ENCODE measurements at regions not wholly inside any gene's neighbourhood (a gene's known extent, or its start where the extent isn't known, plus 50 kb on each side); places are given as distances from the start of the nearest gene placed in this dataset.

GRCh38 chr6:37106982-37107491 is 62.9 kb upstream of the PIM1 start:
- no peak overlapping the region for H3K4me3 ChIP-seq (ENCODE audit: low read depth, low read length, poor library complexity, severe bottlenecking)
- H3K9ac ChIP-seq (ENCODE audit: low read length): no peak overlapping the region
- peaks cover 88% of the 10 kb centered on the region for H3K4me1 ChIP-seq (ENCODE audit: insufficient read depth, low read length, severe bottlenecking)
- H2AFZ ChIP-seq (ENCODE audit: low read length): no peak overlapping the region
- no peaks in the 10 kb centered on the region for H3K27me3 ChIP-seq (ENCODE audit: insufficient read depth, low read length)
- no peaks in the 10 kb centered on the region for H3K79me2 ChIP-seq (ENCODE audit: insufficient read depth, low read length)
- H4K20me1 ChIP-seq (ENCODE audit: insufficient read depth, low read length): no peaks in the 10 kb centered on the region
- H3K27ac ChIP-seq (ENCODE audit: low read depth, low read length, poor library complexity, severe bottlenecking): peak overlapping the region; percentile 99
- H3K36me3 ChIP-seq (ENCODE audit: insufficient read depth, low read length): no peaks in the 10 kb centered on the region
- no peak overlapping the region; the same call in 1 of the 2 replicates for H3K4me2 ChIP-seq (ENCODE audit: low read length)
- no peaks in the 10 kb centered on the region for H3K9me3 ChIP-seq (ENCODE audit: low read length)
- TF ChIP-seq EZH2 (IDR thresholded peaks at IDR 0.05; ENCODE audit: borderline replicate concordance, low read length): no peak
- TF ChIP-seq, protein P1, sequence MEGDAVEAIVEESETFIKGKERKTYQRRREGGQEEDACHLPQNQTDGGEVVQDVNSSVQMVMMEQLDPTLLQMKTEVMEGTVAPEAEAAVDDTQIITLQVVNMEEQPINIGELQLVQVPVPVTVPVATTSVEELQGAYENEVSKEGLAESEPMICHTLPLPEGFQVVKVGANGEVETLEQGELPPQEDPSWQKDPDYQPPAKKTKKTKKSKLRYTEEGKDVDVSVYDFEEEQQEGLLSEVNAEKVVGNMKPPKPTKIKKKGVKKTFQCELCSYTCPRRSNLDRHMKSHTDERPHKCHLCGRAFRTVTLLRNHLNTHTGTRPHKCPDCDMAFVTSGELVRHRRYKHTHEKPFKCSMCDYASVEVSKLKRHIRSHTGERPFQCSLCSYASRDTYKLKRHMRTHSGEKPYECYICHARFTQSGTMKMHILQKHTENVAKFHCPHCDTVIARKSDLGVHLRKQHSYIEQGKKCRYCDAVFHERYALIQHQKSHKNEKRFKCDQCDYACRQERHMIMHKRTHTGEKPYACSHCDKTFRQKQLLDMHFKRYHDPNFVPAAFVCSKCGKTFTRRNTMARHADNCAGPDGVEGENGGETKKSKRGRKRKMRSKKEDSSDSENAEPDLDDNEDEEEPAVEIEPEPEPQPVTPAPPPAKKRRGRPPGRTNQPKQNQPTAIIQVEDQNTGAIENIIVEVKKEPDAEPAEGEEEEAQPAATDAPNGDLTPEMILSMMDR (IDR thresholded peaks at IDR 0.05; ENCODE audit: low read length): no peak
- no peaks in the 10 kb centered on the region; the same call in 1 of the 2 replicates for H3F3A ChIP-seq (ENCODE audit: insufficient read depth, low read length)
- H3K9me2 ChIP-seq (ENCODE audit: low read depth, low read length): no peaks in the 10 kb centered on the region

DNA sequence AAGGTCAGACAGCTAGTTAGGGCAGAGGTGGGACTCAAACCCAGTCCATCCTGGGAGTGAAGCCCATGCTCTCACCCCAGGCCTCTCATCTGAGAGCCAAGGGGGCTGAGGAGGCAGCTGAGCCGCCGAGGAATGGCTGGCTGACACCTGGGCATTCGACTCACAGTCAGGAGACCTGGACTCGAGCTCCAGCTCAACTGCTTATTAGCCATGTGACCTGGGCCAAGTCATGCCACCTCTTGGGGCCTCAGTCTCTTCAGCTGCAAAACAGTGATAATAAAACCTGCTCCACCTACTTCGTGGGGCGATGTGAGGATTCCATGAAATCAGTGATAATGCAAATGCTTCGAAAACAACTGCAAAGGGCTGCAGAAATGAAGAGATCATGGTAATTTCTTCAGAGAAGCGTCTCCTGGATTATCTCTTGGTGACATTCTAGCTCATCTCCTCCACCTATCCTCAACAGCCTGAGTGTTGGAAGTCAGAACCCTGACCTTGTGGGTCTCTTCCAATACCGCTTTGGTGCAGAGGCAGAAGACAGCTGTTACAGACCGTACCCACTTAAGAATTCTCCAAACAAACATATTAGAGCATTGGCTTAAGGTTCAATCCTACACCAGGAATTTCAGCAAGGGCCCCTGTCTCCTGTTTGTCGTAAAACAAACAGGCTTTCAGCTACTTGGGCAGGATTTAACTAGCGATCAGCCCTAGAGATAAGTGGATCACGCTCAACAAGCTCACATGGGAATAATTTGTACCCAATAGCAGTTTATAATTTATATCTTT is 60.0 kb upstream of the PIM1 start:
- no peaks in the 10 kb centered on the region for H3K9me3 ChIP-seq (ENCODE audit: low read length)
- no peaks in the 10 kb centered on the region for H3K79me2 ChIP-seq (ENCODE audit: insufficient read depth, low read length)
- H3F3A ChIP-seq (ENCODE audit: insufficient read depth, low read length): no peaks in the 10 kb centered on the region
- TF ChIP-seq EZH2 (IDR thresholded peaks at IDR 0.05; ENCODE audit: borderline replicate concordance, low read length): no peak
- TF ChIP-seq, protein P1 (IDR thresholded peaks at IDR 0.05; ENCODE audit: low read length): no peak
- H3K36me3 ChIP-seq (ENCODE audit: insufficient read depth, low read length): no peaks in the 10 kb centered on the region
- H3K4me1 ChIP-seq (ENCODE audit: insufficient read depth, low read length, severe bottlenecking): peaks cover 61% of the 10 kb centered on the region
- H3K9ac ChIP-seq (ENCODE audit: low read length): peak overlapping the region; percentile 4; the same call in 1 of the 2 replicates
- H3K9me2 ChIP-seq (ENCODE audit: low read depth, low read length): no peaks in the 10 kb centered on the region
- no peaks in the 10 kb centered on the region for H3K27me3 ChIP-seq (ENCODE audit: insufficient read depth, low read length)
- H3K27ac ChIP-seq (ENCODE audit: low read depth, low read length, poor library complexity, severe bottlenecking): peak overlapping the region; percentile 78
- H3K4me2 ChIP-seq (ENCODE audit: low read length): peak overlapping the region; percentile 3; the same call in 1 of the 2 replicates
- H4K20me1 ChIP-seq (ENCODE audit: insufficient read depth, low read length): no peaks in the 10 kb centered on the region
- H3K4me3 ChIP-seq (ENCODE audit: low read depth, low read length, poor library complexity, severe bottlenecking): no peak overlapping the region
- no peak overlapping the region for H2AFZ ChIP-seq (ENCODE audit: low read length)

- Histone ChIP-seq H3K9me3 (ENCODE audit: low read length) (no peaks in the 10 kb centered on the region), H4K20me1 (ENCODE audit: insufficient read depth, low read length) (no peaks in the 10 kb centered on the region), H3K4me2 (ENCODE audit: low read length) (no peak overlapping the region), H3K9me2 (ENCODE audit: low read depth, low read length) (no peaks in the 10 kb centered on the region), H3K4me3 (ENCODE audit: low read depth, low read length, poor library complexity, severe bottlenecking) (no peak overlapping the region), H3K9ac (ENCODE audit: low read length) (no peak overlapping the region; the same call in 1 of the 2 replicates), H3K27ac (ENCODE audit: low read depth, low read length, poor library complexity, severe bottlenecking) (peak overlapping the region; percentile 78), H3K36me3 (ENCODE audit: insufficient read depth, low read length) (no peaks in the 10 kb centered on the region), H3K27me3 (ENCODE audit: insufficient read depth, low read length) (no peaks in the 10 kb centered on the region), H2AFZ (ENCODE audit: low read length) (no peak overlapping the region), H3K79me2 (ENCODE audit: insufficient read depth, low read length) (no peaks in the 10 kb centered on the region), H3K4me1 (ENCODE audit: insufficient read depth, low read length, severe bottlenecking) (peaks cover 60% of the 10 kb centered on the region), H3F3A (ENCODE audit: insufficient read depth, low read length) (no peaks in the 10 kb centered on the region)
- no peak for TF ChIP-seq EZH2 (IDR thresholded peaks at IDR 0.05; ENCODE audit: borderline replicate concordance, low read length)
- TF ChIP-seq, protein P1 (IDR thresholded peaks at IDR 0.05; ENCODE audit: low read length): no peak
Measured at GRCh38 chr6:37110500-37111461, 59.2 kb upstream of the PIM1 start.
